Tibial nerve (tissue), 4 donors: ENCODE measurements at regions not wholly inside any gene's neighbourhood (a gene's known extent, or its start where the extent isn't known, plus 50 kb on each side); places are given as distances from the start of the nearest gene placed in this dataset.

ENCODE experiments used
- DNase-seq, 2 donors: peaks; one replicate each; pipeline ENCODE4 v3.0.0-alpha.2; 2019; ENCODE audit warnings: low spot score in 2 of 2
- H3K27ac ChIP-seq, 4 donors: fragments of 200-600 bp; sonication (generic) in 3 of 4; one replicate each; pipeline ENCODE4 v1.5.1; 2017 to 2019; ENCODE audit warnings: mild to moderate bottlenecking in 1 of 4
- H3K27me3 ChIP-seq, 2 donors: fragments of 200-600 bp; sonication (generic) in 1 of 2; one replicate each; pipeline versions ENCODE4 v1.5.1 to v1.6.0; 2017 to 2019
- H3K36me3 ChIP-seq, 3 donors: fragments of 200-600 bp; sonication (generic); one replicate each; pipeline ENCODE4 v1.5.1; 2018 to 2019
- H3K4me1 ChIP-seq, 4 donors: fragments of 200-600 bp; sonication (generic) in 3 of 4; one replicate each; pipeline ENCODE4 v1.5.1; 2017 to 2019
- H3K4me3 ChIP-seq, 4 donors: fragments of 200-600 bp; sonication (generic) in 3 of 4; one replicate each; pipeline ENCODE4 v1.5.1; 2017 to 2019; ENCODE audit warnings: mild to moderate bottlenecking in 1 of 4, moderate library complexity in 1 of 4
- H3K9me3 ChIP-seq, 4 donors: fragments of 200-600 bp; sonication (generic) in 3 of 4; one replicate each; pipeline ENCODE4 v1.5.1; 2017 to 2019
- CTCF ChIP-seq, 5 experiments: fragments of 200-600 bp in 3 of 5; fragments of 450-650 bp in 2 of 5; sonication (generic) in 3 of 5; IDR thresholded peaks; one replicate each; pipeline ENCODE4 v1.5.1; 2016 to 2019; ENCODE audit warnings: antibody characterized with exemption in 5 of 5, mild to moderate bottlenecking in 3 of 5, moderate library complexity in 2 of 5
- EP300 ChIP-seq, 2 donors: sonication (generic); formaldehyde crosslinking; IDR thresholded peaks; one replicate each; pipeline ENCODE4 v1.6.1; 2017; ENCODE audit warnings: antibody characterized with exemption in 2 of 2, mild to moderate bottlenecking in 1 of 2
- POLR2A ChIP-seq, 2 donors: fragments of 450-650 bp; IDR thresholded peaks; one replicate each; pipeline ENCODE4 v1.6.1; 2017; ENCODE audit warnings: antibody characterized with exemption in 2 of 2, mild to moderate bottlenecking in 2 of 2, moderate library complexity in 2 of 2
- WGBS, 2 donors: methylation state at CpG; one replicate each; pipeline ENCODE4 v1.1.5; 2018; 5-methylcytosine and 5-hydroxymethylcytosine counted together

- H3K27me3 ChIP-seq: no peaks in the 10 kb centered on the region
- 55 to 63% methylated on average over 1 of the region's 1 CpG for WGBS, 2 donors
- H3K9me3 ChIP-seq: no peaks in the 10 kb centered on the region
- no peak for TF ChIP-seq CTCF (IDR thresholded peaks at IDR 0.05)
- TF ChIP-seq POLR2A (IDR thresholded peaks at IDR 0.05): no peak
- TF ChIP-seq EP300 (IDR thresholded peaks at IDR 0.05): no peak
- DNase-seq: no peak
- H3K4me3 ChIP-seq: no peak overlapping the region
- no peaks in the 10 kb centered on the region for H3K4me1 ChIP-seq
- H3K36me3 ChIP-seq: no peaks in the 10 kb centered on the region
- no peak overlapping the region for H3K27ac ChIP-seq
Measured at GRCh38 chrX:21174439-21174838, 199.8 kb upstream of the CNKSR2 start.

DNA sequence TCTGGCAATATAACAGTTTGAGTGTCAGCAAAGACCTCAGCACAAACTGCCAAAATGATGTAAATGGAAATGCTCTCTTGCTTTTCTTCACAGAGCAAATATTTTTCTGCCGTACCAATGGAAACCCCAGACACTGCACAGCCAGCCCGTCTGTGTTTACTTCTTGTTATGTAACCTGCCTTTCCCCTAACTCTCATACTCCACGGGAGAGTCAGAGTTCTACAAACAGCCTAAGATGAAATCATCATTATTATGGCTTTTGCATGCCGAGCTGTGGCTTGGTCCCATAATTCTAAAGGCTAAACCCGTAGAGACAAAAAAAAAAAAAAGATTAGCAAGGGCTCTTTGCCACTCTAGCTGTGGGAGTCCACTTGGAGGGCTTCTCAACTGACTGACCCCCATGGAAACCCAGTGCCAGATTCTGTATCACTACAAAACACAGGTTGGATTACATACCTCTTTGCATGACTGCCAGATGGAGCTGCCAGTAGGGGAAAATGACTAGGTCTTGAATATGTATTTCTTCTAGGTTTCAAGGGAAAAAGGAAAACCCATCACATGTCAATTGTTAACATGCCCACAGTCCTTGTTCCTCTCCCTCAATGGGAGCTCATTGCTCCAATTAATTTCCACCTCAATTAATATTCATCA lies 197.2 kb upstream of the CNKSR2 start:
- Histone ChIP-seq H3K36me3 (no peaks in the 10 kb centered on the region), H3K4me1 (no peaks in the 10 kb centered on the region), H3K9me3 (no peaks in the 10 kb centered on the region), H3K27ac (no peak overlapping the region), H3K4me3 (no peak overlapping the region), H3K27me3 (no peaks in the 10 kb centered on the region)
- TF ChIP-seq CTCF (IDR thresholded peaks at IDR 0.05): no peak
- TF ChIP-seq EP300 (IDR thresholded peaks at IDR 0.05): no peak
- no peak for TF ChIP-seq POLR2A (IDR thresholded peaks at IDR 0.05)
- DNase-seq: no peak
- WGBS, 2 donors: 29 to 46% methylated on average over 5 of the region's 5 CpGs

DNA sequence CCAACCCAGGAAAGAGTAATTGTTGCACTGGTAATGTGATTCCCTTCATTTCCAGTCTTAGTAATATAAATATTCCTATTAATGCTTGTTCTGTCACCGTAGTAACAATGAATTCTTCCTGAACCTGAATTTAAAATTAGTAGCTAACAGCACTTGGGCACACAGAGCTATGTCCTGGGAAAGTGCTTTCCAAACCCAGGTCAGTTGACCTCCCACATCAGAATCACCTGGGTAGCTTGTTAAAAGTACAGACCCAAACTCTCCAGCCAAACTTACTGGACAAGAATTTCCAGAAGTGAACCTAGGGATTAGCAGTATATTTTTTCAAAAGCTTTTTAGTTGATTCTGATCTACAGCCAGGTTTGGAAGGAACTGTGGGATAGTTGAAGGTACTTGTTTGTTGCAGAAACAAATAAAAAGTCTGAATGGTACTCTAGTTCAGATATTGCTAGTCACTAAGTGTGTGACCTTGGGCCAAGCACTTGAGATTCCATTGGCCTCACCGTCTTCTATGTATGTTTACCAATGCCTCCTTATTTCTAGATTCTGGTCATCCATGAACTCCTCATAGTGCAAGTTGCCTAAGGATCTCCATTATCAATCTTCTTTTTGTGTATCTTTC lies 192.9 kb upstream of the CNKSR2 start:
- 65 to 72% methylated on average over 2 of the region's 2 CpGs for WGBS, 2 donors
- H3K27me3 ChIP-seq: no peaks in the 10 kb centered on the region
- no peak for TF ChIP-seq CTCF (IDR thresholded peaks at IDR 0.05)
- no peak for TF ChIP-seq EP300 (IDR thresholded peaks at IDR 0.05)
- no peak for TF ChIP-seq POLR2A (IDR thresholded peaks at IDR 0.05)
- H3K4me1 ChIP-seq: no peaks in the 10 kb centered on the region
- H3K9me3 ChIP-seq: no peaks in the 10 kb centered on the region
- no peak overlapping the region for H3K27ac ChIP-seq
- H3K4me3 ChIP-seq: no peak overlapping the region
- DNase-seq: no peak
- no peaks in the 10 kb centered on the region for H3K36me3 ChIP-seq

DNA sequence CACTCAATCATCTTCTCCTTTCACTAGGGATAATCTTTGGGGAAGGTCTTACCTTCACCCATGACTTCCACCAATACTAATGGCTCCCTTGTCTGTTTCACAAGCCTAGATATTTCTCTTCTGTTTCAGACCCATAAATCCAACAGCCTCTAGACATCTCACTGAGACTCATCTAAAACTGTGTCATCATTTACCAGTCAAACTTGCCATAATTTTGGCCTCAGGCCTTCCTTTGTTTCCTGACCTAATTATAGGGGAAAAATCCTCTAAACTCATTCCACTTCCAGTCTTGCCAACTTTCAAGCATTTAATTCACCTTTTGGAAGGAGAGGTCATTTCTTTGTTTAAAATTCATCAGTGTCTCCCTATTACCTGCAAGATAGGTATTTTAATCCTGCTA lies 181.0 kb upstream of the CNKSR2 start:
- DNase-seq: no peak
- H3K4me3 ChIP-seq: no peak overlapping the region

More for the DNA sequence above, 181.0 kb upstream of the CNKSR2 start:
- Histone ChIP-seq H3K27ac (no peak overlapping the region), H3K4me1 (no peaks in the 10 kb centered on the region), H3K36me3 (no peaks in the 10 kb centered on the region), H3K9me3 (peaks cover 0 to 3% (median 0%) of the 10 kb centered on the region in 4 donors), H3K27me3 (no peaks in the 10 kb centered on the region)
- TF ChIP-seq CTCF (IDR thresholded peaks at IDR 0.05) (no peak), EP300 (IDR thresholded peaks at IDR 0.05) (no peak), POLR2A (IDR thresholded peaks at IDR 0.05) (no peak)
